Mesenteric fat pad (tissue), 1 donor: ENCODE measurements at regions not wholly inside any gene's neighbourhood (a gene's known extent, or its start where the extent isn't known, plus 50 kb on each side); places are given as distances from the start of the nearest gene placed in this dataset.

Experiments used
- DNase-seq: peaks from one replicate; pipeline ENCODE4 v3.0.0-alpha.2; 2020; ENCODE audit warnings: low spot score
- donor health status: DM: yes; HTN: yes; CAD: no.

GRCh38 chr4:128570387-128570975, 239.0 kb upstream of the JADE1 start:
- DNase-seq, result no peak

GRCh38 chr4:128566693-128567092, 242.8 kb upstream of the JADE1 start:
- DNase-seq, result no peak

GRCh38 chr4:128565565-128566186, 243.8 kb upstream of the JADE1 start:
- DNase-seq, result no peak

GRCh38 chr4:128565054-128565453, 244.4 kb upstream of the JADE1 start:
- no peak for DNase-seq

- DNase-seq, result no peak
These were observed 245.3 kb upstream of the JADE1 start for GRCh38 chr4:128564081-128564630.

GRCh38 chr4:128560754-128561495, 248.6 kb upstream of the JADE1 start:
- DNase-seq, result no peak

GRCh38 chr4:128558896-128559679, 250.4 kb upstream of the JADE1 start:
- no peak for DNase-seq

GRCh38 chr4:128556756-128557155, 252.7 kb upstream of the JADE1 start:
- no peak for DNase-seq

- no peak for DNase-seq
These were observed 255.6 kb upstream of the JADE1 start for GRCh38 chr4:128553686-128554515.

- no peak for DNase-seq
These were observed 257.0 kb upstream of the JADE1 start for GRCh38 chr4:128552586-128552907.

GRCh38 chr4:128551280-128551679, 258.2 kb upstream of the JADE1 start:
- DNase-seq, result no peak

GRCh38 chr4:128550060-128550459, 259.4 kb upstream of the JADE1 start:
- DNase-seq, result no peak

- no peak for DNase-seq
These were observed 259.9 kb upstream of the JADE1 start for GRCh38 chr4:128549636-128550035.

GRCh38 chr4:128548381-128548780, 260.8 kb upstream of the PGRMC2 start:
- no peak for DNase-seq

- DNase-seq, result no peak
These were observed 256.7 kb upstream of the PGRMC2 start for GRCh38 chr4:128544272-128544671.

GRCh38 chr4:128543696-128544095, 256.1 kb upstream of the PGRMC2 start:
- no peak for DNase-seq

- DNase-seq, result no peak
These were observed 254.4 kb upstream of the PGRMC2 start for GRCh38 chr4:128542047-128542446.

GRCh38 chr4:128540122-128540521, 252.5 kb upstream of the PGRMC2 start:
- no peak for DNase-seq

- no peak for DNase-seq
These were observed 250.7 kb upstream of the PGRMC2 start for GRCh38 chr4:128538111-128538882.

GRCh38 chr4:128536746-128537145, 249.1 kb upstream of the PGRMC2 start:
- no peak for DNase-seq
